Right lobe of liver (tissue), 4 donors: ENCODE measurements at regions not wholly inside any gene's neighbourhood (a gene's known extent, or its start where the extent isn't known, plus 50 kb on each side); places are given as distances from the start of the nearest gene placed in this dataset.

ENCODE experiments used
- POLR2A ChIP-seq: fragments of 450-650 bp; IDR thresholded peaks from one replicate; pipeline ENCODE4 v1.6.1; 2017; ENCODE audit warnings: antibody characterized with exemption, mild to moderate bottlenecking
- TF ChIP-seq, protein P1 (sequence below), 4 donors: fragments of 200-600 bp in 3 of 4; fragments of 450-650 bp in 1 of 4; IDR thresholded peaks; one replicate each; pipeline versions ENCODE4 v1.5.1 to v1.8.0; 2016 to 2022; ENCODE audit warnings: antibody characterized with exemption in 4 of 4, mild to moderate bottlenecking in 2 of 4
- donor health status: DM: no; HTN: no; CAD: no.
- donor health status: DM: no; HTN: no; CAD: no.
- donor health status: DM: no; HTN: yes; CAD: no.

DNA sequence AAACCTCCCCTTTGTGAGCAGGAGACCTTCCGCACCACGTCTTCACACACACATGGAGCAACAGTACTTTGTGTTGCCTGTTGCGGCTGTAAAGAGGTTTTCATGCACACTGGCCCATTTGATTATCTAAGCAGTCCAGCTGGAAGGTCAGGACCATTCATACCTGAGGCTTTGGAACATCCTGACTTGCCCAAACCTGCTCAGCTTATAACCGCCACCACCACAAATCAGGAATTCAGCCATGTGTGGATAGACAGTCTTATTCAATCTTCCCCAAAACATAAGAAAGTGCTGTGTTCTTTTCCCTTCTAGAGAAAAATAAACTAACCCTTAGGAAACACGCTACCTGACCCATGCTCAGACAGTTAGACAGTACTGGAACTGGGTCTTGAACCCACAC lies 81.6 kb upstream of the XYLT1 start:
- TF ChIP-seq POLR2A = no peak
- TF ChIP-seq, protein P1, sequence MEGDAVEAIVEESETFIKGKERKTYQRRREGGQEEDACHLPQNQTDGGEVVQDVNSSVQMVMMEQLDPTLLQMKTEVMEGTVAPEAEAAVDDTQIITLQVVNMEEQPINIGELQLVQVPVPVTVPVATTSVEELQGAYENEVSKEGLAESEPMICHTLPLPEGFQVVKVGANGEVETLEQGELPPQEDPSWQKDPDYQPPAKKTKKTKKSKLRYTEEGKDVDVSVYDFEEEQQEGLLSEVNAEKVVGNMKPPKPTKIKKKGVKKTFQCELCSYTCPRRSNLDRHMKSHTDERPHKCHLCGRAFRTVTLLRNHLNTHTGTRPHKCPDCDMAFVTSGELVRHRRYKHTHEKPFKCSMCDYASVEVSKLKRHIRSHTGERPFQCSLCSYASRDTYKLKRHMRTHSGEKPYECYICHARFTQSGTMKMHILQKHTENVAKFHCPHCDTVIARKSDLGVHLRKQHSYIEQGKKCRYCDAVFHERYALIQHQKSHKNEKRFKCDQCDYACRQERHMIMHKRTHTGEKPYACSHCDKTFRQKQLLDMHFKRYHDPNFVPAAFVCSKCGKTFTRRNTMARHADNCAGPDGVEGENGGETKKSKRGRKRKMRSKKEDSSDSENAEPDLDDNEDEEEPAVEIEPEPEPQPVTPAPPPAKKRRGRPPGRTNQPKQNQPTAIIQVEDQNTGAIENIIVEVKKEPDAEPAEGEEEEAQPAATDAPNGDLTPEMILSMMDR (IDR thresholded peaks at IDR 0.05) = no peak
